ENCODE measurements at regions not wholly inside any gene's neighbourhood (a gene's known extent, or its start where the extent isn't known, plus 50 kb on each side); places are given as distances from the start of the nearest gene placed in this dataset.

DNA sequence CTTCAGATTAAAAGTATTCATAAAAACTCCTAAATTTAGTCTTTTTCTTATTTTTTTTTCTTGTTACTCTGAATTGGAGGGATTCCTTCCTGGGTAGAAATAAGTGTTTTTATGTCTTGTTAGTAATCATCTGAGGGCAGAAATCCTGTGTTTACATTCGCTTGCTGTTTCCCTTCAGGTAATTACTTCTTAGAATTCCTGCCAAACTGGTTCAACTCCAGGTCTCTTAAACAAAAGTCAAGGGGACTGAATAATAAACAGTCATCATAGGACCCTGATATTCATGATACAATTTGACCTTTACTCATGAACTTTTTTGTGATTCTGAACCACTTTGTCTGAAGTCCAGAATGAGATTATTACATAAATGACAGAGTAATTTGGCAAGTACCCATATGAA lies 843.9 kb downstream of the FLRT2 start:
- Mint-ChIP-seq H3K36me3 (ENCODE audit: low read depth) (no peaks in the 10 kb centered on the region), H3K4me1 (ENCODE audit: low read depth) (no peaks in the 10 kb centered on the region), H3K9me3 (peaks cover 35% of the 10 kb centered on the region), H3K27me3 (ENCODE audit: insufficient read depth) (no peaks in the 10 kb centered on the region), H3K27ac (no peak overlapping the region), H3K4me3 (no peak overlapping the region)
- no peak for DNase-seq
- TF ChIP-seq, protein P1, sequence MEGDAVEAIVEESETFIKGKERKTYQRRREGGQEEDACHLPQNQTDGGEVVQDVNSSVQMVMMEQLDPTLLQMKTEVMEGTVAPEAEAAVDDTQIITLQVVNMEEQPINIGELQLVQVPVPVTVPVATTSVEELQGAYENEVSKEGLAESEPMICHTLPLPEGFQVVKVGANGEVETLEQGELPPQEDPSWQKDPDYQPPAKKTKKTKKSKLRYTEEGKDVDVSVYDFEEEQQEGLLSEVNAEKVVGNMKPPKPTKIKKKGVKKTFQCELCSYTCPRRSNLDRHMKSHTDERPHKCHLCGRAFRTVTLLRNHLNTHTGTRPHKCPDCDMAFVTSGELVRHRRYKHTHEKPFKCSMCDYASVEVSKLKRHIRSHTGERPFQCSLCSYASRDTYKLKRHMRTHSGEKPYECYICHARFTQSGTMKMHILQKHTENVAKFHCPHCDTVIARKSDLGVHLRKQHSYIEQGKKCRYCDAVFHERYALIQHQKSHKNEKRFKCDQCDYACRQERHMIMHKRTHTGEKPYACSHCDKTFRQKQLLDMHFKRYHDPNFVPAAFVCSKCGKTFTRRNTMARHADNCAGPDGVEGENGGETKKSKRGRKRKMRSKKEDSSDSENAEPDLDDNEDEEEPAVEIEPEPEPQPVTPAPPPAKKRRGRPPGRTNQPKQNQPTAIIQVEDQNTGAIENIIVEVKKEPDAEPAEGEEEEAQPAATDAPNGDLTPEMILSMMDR (IDR thresholded peaks at IDR 0.05) = no peak

- TF ChIP-seq, protein P1 (IDR thresholded peaks at IDR 0.05) = no peak
Observed at GRCh38 chr14:86372402-86372801, 842.5 kb downstream of the FLRT2 start.

GRCh38 chr14:86364634-86365033 lies 834.7 kb downstream of the FLRT2 start:
- H3K36me3 Mint-ChIP-seq (ENCODE audit: low read depth) = no peaks in the 10 kb centered on the region
- no peaks in the 10 kb centered on the region for H3K9me3 Mint-ChIP-seq
- no peak for DNase-seq
- TF ChIP-seq, protein P1 (IDR thresholded peaks at IDR 0.05) = no peak
- H3K4me3 Mint-ChIP-seq = no peak overlapping the region
- no peaks in the 10 kb centered on the region for H3K4me1 Mint-ChIP-seq (ENCODE audit: low read depth)
- H3K27me3 Mint-ChIP-seq (ENCODE audit: insufficient read depth) = no peaks in the 10 kb centered on the region; the same call in 1 of the 2 replicates
- H3K27ac Mint-ChIP-seq = no peak overlapping the region

More at GRCh38 chr14:86372402-86372801, 842.5 kb downstream of the FLRT2 start:
- Mint-ChIP-seq H3K9me3 (peaks cover 35% of the 10 kb centered on the region), H3K27me3 (ENCODE audit: insufficient read depth) (no peaks in the 10 kb centered on the region), H3K4me3 (no peak overlapping the region), H3K27ac (no peak overlapping the region), H3K4me1 (ENCODE audit: low read depth) (no peaks in the 10 kb centered on the region), H3K36me3 (ENCODE audit: low read depth) (no peaks in the 10 kb centered on the region)
- DNase-seq = no peak

DNA sequence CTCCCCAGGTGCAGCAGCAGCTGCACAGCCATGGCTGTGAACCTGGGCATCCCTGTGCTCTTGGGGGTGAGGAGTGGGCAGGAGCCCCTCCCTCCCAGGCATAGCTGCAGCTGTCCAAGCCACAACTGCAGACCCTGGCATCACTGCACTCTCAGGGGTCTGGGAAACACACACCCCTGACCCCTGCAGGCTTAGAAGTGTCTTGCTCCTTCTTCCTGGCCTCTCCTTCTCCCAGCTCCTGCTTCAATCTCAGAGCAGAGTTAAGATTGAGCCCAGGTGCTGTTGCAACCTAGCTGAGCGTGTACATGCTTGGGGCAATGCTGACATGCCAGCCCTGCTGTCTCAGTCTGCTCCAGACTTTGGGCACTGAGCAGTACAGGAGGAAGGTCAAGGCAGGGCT lies 833.6 kb downstream of the FLRT2 start:
- Mint-ChIP-seq H3K4me1 (ENCODE audit: low read depth) (no peaks in the 10 kb centered on the region), H3K36me3 (ENCODE audit: low read depth) (no peaks in the 10 kb centered on the region), H3K27me3 (ENCODE audit: insufficient read depth) (no peaks in the 10 kb centered on the region; the same call in 1 of the 2 replicates), H3K4me3 (no peak overlapping the region), H3K27ac (no peak overlapping the region), H3K9me3 (no peaks in the 10 kb centered on the region)
- TF ChIP-seq, protein P1 (IDR thresholded peaks at IDR 0.05) = no peak
- no peak for DNase-seq

GRCh38 chr14:86363047-86363446 lies 833.1 kb downstream of the FLRT2 start:
- TF ChIP-seq, protein P1 (IDR thresholded peaks at IDR 0.05) = no peak
- Mint-ChIP-seq H3K27ac (no peak overlapping the region), H3K9me3 (no peaks in the 10 kb centered on the region), H3K27me3 (ENCODE audit: insufficient read depth) (no peaks in the 10 kb centered on the region; the same call in 1 of the 2 replicates), H3K4me3 (no peak overlapping the region), H3K4me1 (ENCODE audit: low read depth) (no peaks in the 10 kb centered on the region), H3K36me3 (ENCODE audit: low read depth) (no peaks in the 10 kb centered on the region)
- no peak for DNase-seq

- H3K9me3 Mint-ChIP-seq = no peaks in the 10 kb centered on the region
- H3K27ac Mint-ChIP-seq = no peak overlapping the region
- DNase-seq = no peak
- H3K27me3 Mint-ChIP-seq (ENCODE audit: insufficient read depth) = peaks cover 2% of the 10 kb centered on the region; the same call in 1 of the 2 replicates
- peaks cover 8% of the 10 kb centered on the region for H3K4me1 Mint-ChIP-seq (ENCODE audit: low read depth)
- TF ChIP-seq, protein P1 (IDR thresholded peaks at IDR 0.05) = no peak
- H3K36me3 Mint-ChIP-seq (ENCODE audit: low read depth) = no peaks in the 10 kb centered on the region
- H3K4me3 Mint-ChIP-seq = no peak overlapping the region
Observed at GRCh38 chr14:86357876-86358275, 827.9 kb downstream of the FLRT2 start.
